ENCODE measurements at regions not wholly inside any gene's neighbourhood (a gene's known extent, or its start where the extent isn't known, plus 50 kb on each side); places are given as distances from the start of the nearest gene placed in this dataset.

GRCh38 chr14:106820119-106820518 lies 1293.7 kb downstream of the TMEM121 start:
- no peaks in the 10 kb centered on the region for H3K36me3 Mint-ChIP-seq (ENCODE audit: low read depth)
- no peaks in the 10 kb centered on the region for H3K4me1 Mint-ChIP-seq (ENCODE audit: low read depth)
- no peaks in the 10 kb centered on the region; the same call in 1 of the 2 replicates for H3K27me3 Mint-ChIP-seq (ENCODE audit: insufficient read depth)
- H3K27ac Mint-ChIP-seq, result no peak overlapping the region
- no peak overlapping the region for H3K4me3 Mint-ChIP-seq
- DNase-seq, result no peak
- no peak for TF ChIP-seq CTCF (IDR thresholded peaks at IDR 0.05)
- H3K9me3 Mint-ChIP-seq, result peaks cover 25% of the 10 kb centered on the region; the same call in 1 of the 2 replicates

GRCh38 chr14:106821119-106821518 lies 1294.7 kb downstream of the TMEM121 start:
- no peaks in the 10 kb centered on the region for H3K4me1 Mint-ChIP-seq (ENCODE audit: low read depth)
- H3K9me3 Mint-ChIP-seq, result peaks cover 25% of the 10 kb centered on the region; the same call in 1 of the 2 replicates
- TF ChIP-seq CTCF (IDR thresholded peaks at IDR 0.05), result no peak
- H3K36me3 Mint-ChIP-seq (ENCODE audit: low read depth), result no peaks in the 10 kb centered on the region
- no peak overlapping the region for H3K4me3 Mint-ChIP-seq
- DNase-seq, result no peak
- H3K27me3 Mint-ChIP-seq (ENCODE audit: insufficient read depth), result no peaks in the 10 kb centered on the region; the same call in 1 of the 2 replicates
- H3K27ac Mint-ChIP-seq, result no peak overlapping the region

GRCh38 chr14:106822905-106823304 lies 1296.5 kb downstream of the TMEM121 start:
- H3K36me3 Mint-ChIP-seq (ENCODE audit: low read depth), result no peaks in the 10 kb centered on the region
- H3K27me3 Mint-ChIP-seq (ENCODE audit: insufficient read depth), result no peaks in the 10 kb centered on the region; the same call in 1 of the 2 replicates
- no peak for TF ChIP-seq CTCF (IDR thresholded peaks at IDR 0.05)
- DNase-seq, result no peak
- H3K4me3 Mint-ChIP-seq, result no peak overlapping the region
- peaks cover 28% of the 10 kb centered on the region; the same call in 1 of the 2 replicates for H3K9me3 Mint-ChIP-seq
- H3K27ac Mint-ChIP-seq, result no peak overlapping the region
- no peaks in the 10 kb centered on the region for H3K4me1 Mint-ChIP-seq (ENCODE audit: low read depth)

GRCh38 chr14:106823552-106823951 lies 1297.2 kb downstream of the TMEM121 start:
- no peak overlapping the region for H3K4me3 Mint-ChIP-seq

GRCh38 chr14:106826833-106827369 lies 1300.5 kb downstream of the TMEM121 start:
- Mint-ChIP-seq H3K4me1 (ENCODE audit: low read depth) (no peaks in the 10 kb centered on the region), H3K27ac (no peak overlapping the region), H3K27me3 (ENCODE audit: insufficient read depth) (no peaks in the 10 kb centered on the region; the same call in 1 of the 2 replicates), H3K36me3 (ENCODE audit: low read depth) (no peaks in the 10 kb centered on the region; the same call in 1 of the 2 replicates), H3K4me3 (no peak overlapping the region), H3K9me3 (peaks cover 42% of the 10 kb centered on the region)
- no peak for TF ChIP-seq CTCF (IDR thresholded peaks at IDR 0.05)
- DNase-seq, result no peak

More at GRCh38 chr14:106823552-106823951, 1297.2 kb downstream of the TMEM121 start:
- TF ChIP-seq CTCF (IDR thresholded peaks at IDR 0.05), result no peak
- Mint-ChIP-seq H3K4me1 (ENCODE audit: low read depth) (no peaks in the 10 kb centered on the region), H3K27ac (no peak overlapping the region), H3K9me3 (peaks cover 28% of the 10 kb centered on the region; the same call in 1 of the 2 replicates), H3K27me3 (ENCODE audit: insufficient read depth) (no peaks in the 10 kb centered on the region; the same call in 1 of the 2 replicates), H3K36me3 (ENCODE audit: low read depth) (no peaks in the 10 kb centered on the region)
- DNase-seq, result no peak
